ENCODE measurements at regions not wholly inside any gene's neighbourhood (a gene's known extent, or its start where the extent isn't known, plus 50 kb on each side); places are given as distances from the start of the nearest gene placed in this dataset.

DNA sequence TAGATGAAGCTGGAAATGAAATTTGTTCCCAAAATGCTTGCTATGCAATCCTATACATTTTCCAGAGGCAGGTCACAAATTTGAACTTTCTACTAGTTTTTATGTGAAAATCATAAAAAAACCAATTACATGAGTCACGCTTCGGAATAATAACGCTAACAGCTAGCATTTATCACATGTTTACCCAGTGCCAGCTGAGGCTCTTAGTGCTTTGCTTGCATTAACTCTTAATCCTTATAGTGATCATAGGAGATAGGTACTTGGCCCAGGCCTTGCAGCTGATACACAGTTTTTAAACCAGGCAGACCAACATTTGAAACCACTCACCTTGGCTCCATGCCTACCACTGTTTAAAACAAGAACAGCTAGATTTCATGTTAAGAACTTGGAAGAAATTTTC is 131.8 kb upstream of the RAG2 start:
- no peak for DNase-seq (ENCODE audit: low read depth)

DNA sequence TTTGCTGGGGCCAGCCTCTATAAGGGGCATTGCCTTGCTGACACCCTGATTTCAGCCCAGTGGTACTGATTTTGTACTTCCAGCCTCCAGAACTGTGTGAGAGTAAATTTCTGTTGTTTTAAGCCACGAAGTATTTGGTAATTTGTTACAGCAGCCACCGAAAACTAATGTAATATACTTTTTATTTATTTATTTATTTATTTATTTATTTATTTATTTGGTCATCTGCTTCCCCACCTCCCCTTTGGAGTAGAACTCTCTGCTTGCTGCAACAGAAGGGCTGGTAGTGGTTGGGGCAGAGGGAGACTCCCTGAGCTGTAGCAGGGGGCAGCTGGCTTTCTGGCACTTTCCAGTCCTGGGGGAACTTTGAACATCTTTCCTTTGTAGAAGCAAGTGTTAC is 128.4 kb upstream of the RAG2 start:
- no peak for DNase-seq (ENCODE audit: low read depth)

DNA sequence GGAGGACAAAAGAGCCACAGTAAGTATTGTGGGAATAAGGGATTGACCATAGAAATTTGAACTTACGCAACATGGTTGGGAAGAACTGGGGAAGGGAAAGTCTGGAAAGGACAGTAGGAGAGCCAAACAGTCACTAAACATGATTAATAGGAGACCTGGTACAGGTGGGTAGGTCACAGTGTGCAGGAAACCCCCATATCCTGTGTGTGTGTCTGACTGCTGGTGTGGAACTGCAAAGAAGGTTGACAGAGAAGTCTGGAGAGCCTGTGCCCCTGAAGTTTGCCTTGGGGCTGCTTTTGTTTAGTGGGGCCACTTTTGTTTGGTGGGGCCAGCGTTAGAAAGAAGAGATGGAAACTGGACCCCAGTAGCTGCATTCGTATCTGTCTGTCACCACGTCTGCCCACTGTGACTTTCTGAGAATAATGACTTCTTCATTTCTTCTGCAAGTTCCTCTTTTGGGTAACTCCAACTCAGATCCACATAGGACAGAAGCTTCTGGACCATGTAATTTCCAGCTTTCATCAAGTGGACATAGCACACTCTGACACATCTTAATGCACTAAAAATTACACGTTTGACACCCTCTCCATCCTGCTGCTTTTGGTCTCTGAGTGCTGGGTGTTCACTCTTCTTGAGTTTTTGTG is 126.8 kb upstream of the RAG2 start:
- no peak for DNase-seq (ENCODE audit: low read depth)

DNA sequence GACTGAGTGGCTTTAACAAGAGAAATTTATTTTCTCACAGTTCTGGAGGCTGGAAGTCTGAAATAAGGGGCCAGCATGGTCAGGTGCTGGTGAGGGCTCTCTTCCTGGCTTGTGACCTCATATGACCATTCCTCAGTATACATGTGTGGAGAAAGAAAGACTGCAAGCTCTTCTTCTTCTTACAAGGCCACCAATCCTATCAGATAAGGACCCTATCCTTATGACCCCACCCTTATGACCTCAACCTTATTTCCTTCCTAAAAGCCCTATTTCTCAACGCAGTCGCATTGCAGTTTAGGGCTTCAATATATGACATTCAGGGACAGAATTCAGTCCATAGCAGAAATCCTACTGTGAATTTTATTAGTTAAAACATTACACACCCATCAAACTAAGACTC is 124.4 kb upstream of the RAG2 start:
- no peak for DNase-seq (ENCODE audit: low read depth)

DNA sequence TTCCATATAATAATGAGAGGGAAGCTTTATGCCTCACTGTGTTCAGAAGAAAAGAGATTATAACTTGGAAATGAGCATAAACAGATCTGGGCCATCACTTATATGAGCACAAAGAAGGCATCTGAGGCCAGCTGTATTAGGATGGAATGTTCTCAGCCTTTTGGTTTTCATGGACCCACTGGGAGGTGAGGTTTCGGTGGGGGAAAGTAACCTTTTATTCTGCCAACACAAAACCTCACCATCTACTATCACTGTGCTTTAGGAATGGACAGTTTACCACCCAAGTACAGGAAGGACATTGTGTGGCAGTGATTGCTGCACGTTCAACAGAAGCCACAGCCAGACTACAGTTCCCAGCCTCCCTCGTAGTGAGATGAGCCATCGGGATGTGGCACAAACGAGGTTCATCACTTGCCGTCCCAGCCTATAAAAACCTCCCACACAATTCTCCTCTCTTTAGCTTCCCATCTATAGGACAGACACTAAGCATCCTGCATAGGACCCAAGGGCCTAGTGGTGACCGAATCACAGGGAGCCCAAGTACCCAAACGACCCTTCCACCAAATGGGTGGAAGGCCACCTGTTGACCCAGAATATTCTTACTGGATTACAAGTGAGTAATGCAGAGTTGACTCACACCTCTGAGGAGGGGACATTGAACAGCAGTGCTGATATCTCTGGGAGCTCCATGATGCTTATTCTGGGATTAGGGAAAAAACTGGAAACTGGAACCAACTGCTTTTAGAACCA is 121.5 kb upstream of the RAG2 start:
- no peak for DNase-seq (ENCODE audit: low read depth)

DNA sequence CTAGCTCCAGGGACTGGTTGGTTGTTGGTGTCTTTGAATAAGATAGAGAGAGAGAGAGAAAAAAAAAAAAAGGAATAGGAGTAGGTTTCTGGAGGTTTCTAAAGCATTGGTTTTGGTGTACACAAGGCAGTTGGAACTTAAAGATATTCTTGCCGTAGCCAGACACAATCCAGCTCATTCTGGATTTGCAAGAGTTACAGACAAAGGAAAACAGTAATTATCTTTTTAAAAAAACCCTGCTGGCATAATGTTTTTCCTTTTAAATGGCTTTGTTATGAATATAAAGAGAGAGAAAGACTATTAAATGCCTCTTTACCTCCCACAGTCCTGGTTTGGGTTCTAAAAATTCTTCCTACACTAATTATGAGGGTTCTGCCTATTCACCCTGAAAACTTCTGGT is 120.4 kb upstream of the RAG2 start:
- no peak for DNase-seq (ENCODE audit: low read depth)

DNA sequence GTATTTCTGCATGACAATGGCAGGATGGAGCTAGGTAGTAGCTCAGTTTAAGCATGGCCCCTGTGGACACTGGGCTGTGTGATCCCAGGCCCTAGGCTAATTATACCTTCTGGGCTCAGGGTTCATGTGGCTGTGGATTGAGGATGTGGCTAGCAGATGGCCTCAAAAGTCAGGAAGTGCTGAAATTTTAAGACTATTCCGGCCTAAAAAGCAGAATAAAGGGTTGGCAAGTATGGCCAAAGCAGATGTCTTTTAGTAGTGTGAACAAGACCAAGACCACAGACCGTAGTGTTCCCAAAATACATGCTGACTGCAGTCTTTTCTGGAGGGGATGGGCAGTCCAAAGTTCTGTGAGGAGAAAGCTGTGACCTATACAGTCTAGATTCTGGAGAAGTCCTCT is 115.7 kb upstream of the RAG2 start:
- DNase-seq (ENCODE audit: low read depth): no peak

DNA sequence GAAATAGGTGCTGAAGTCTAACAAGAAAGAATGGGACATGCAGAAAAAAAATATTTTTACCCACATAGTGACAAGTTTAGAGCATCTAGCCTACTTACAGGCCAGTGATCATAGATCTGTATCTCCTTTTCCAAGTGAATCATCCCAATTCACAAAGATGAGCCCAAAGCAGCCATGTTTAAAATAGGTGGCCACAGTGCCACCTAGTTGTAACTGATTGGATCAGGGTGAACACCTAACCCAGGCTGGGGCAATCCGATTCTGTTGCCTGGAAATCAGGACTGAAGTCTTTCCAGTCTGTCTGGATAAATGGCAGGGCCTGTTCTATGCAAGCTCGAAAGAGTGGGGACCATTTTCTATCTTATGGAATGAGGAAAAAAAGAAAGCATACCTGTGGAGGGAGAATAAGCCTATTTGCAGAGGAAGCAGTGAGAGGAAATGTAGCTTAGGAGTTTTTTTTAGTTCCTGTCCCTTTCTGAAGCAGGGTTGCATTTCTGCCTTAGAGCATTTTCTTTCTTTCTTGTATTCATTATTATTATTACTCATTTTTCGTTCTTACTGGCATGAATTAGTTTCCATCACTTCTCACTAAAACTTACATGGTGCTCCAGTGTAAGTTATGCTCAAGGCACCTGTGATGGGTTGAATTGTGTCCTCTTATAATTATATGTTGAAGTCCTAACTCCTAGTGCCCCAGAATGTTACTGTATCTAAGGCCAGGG is 113.2 kb upstream of the RAG2 start:
- no peak for DNase-seq (ENCODE audit: low read depth)
